Astrocyte (in vitro differentiated cells and primary cell): ENCODE measurements at regions not wholly inside any gene's neighbourhood (a gene's known extent, or its start where the extent isn't known, plus 50 kb on each side); places are given as distances from the start of the nearest gene placed in this dataset.

ENCODE experiments used
- DNase-seq: peaks from one replicate; pipeline ENCODE4 v3.0.0-alpha.2; 2010; ENCODE audit warnings: low read depth
- FAIRE-seq: peaks from 2 replicates; lab custom pipeline; 2011; peaks lifted over from hg19 to GRCh38; lab: Jason Lieb, UNC
- H2AFZ ChIP-seq: 2 replicates; pipeline ENCODE4 v1.6.0; 2012; ENCODE audit warnings: low read depth, low read length, inconsistent platforms
- H3K27ac ChIP-seq: 2 replicates; pipeline ENCODE4 v1.5.1; 2011; ENCODE audit warnings: low read depth, low read length, inconsistent platforms
- H3K27me3 ChIP-seq: 2 replicates; pipeline ENCODE4 v1.6.0; 2011; ENCODE audit warnings: low read length, inconsistent platforms; ENCODE audit not compliant: insufficient read depth
- H3K36me3 ChIP-seq: 2 replicates; pipeline ENCODE4 v1.5.1; 2011; ENCODE audit warnings: low read length, inconsistent platforms; ENCODE audit not compliant: insufficient read depth
- H3K4me1 ChIP-seq: 2 replicates; pipeline ENCODE4 v1.5.1; 2011; ENCODE audit warnings: low read length, inconsistent platforms; ENCODE audit not compliant: insufficient read depth
- H3K4me2 ChIP-seq: 2 replicates; pipeline ENCODE4 v1.6.0; 2012; ENCODE audit warnings: low read length, inconsistent platforms
- H3K4me3 ChIP-seq: 2 replicates; pipeline ENCODE4 v1.5.1; 2011; ENCODE audit warnings: low read depth, mild to moderate bottlenecking, low read length, inconsistent platforms; ENCODE audit not compliant: insufficient read depth
- H3K79me2 ChIP-seq: 2 replicates; pipeline ENCODE4 v1.6.0; 2012; ENCODE audit warnings: mild to moderate bottlenecking, low read length, inconsistent platforms; ENCODE audit not compliant: insufficient read depth
- H3K9ac ChIP-seq: 2 replicates; pipeline ENCODE4 v1.6.0; 2012; ENCODE audit warnings: mild to moderate bottlenecking, low read length, inconsistent platforms
- H3K9me3 ChIP-seq: 2 replicates; pipeline ENCODE4 v1.5.1; 2012; ENCODE audit warnings: low read depth, mild to moderate bottlenecking, low read length, inconsistent platforms; ENCODE audit not compliant: insufficient read depth
- H4K20me1 ChIP-seq: 2 replicates; pipeline ENCODE4 v1.6.0; 2012; ENCODE audit warnings: low read length, inconsistent platforms; ENCODE audit not compliant: insufficient read depth
- H3K27ac Mint-ChIP-seq: one replicate; pipeline ENCODE4 v1.8.0; 2021; ENCODE audit warnings: mild to moderate bottlenecking, mixed read lengths; ENCODE audit not compliant: unreplicated experiment
- H3K27me3 Mint-ChIP-seq: one replicate; pipeline ENCODE4 v1.8.0; 2021; ENCODE audit warnings: low read depth, mixed read lengths; ENCODE audit not compliant: unreplicated experiment
- H3K36me3 Mint-ChIP-seq: one replicate; pipeline ENCODE4 v1.8.0; 2021; ENCODE audit warnings: low read depth, mixed read lengths; ENCODE audit not compliant: unreplicated experiment
- H3K4me1 Mint-ChIP-seq: one replicate; pipeline ENCODE4 v1.8.0; 2021; ENCODE audit warnings: low read depth, mixed read lengths; ENCODE audit not compliant: unreplicated experiment
- H3K4me3 Mint-ChIP-seq: one replicate; pipeline ENCODE4 v1.8.0; 2021; ENCODE audit warnings: mild to moderate bottlenecking, moderate library complexity, mixed read lengths; ENCODE audit not compliant: unreplicated experiment
- H3K9me3 Mint-ChIP-seq: one replicate; pipeline ENCODE4 v1.8.0; 2021; ENCODE audit warnings: mild to moderate bottlenecking, mixed read lengths; ENCODE audit not compliant: unreplicated experiment
- EZH2 ChIP-seq: IDR thresholded peaks from 2 replicates; pipeline ENCODE4 v1.6.1; 2012; ENCODE audit warnings: mild to moderate bottlenecking, low read length, inconsistent platforms; ENCODE audit not compliant: insufficient read depth
- TF ChIP-seq, protein P1 (sequence below): IDR thresholded peaks from 2 replicates; pipeline ENCODE4 v1.5.1; 2011; ENCODE audit warnings: low read depth, mild to moderate bottlenecking, inconsistent platforms, low read length, moderate library complexity; ENCODE audit not compliant: insufficient read depth

DNA sequence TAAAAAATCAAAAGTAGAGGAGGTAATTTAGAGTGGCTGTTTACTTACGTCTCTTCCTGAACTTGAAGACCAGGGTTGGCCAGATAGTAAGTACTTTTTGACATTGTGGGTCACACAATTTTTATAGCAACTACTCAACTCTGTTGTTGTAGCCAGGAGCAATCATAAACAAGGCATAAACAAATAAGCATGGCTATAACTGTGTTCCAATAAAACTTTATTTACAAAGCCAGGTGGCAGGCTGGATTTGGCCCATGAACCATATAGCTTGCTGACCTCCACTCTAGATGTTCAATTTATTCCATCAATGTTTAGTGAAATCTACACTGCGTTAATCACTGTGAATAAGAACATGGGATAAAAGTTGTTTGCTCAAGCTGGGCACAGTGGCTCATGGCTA, 500.4 kb upstream of the ERCC4 start:
- H3K9ac ChIP-seq: no peak overlapping the region
- TF ChIP-seq, protein P1, sequence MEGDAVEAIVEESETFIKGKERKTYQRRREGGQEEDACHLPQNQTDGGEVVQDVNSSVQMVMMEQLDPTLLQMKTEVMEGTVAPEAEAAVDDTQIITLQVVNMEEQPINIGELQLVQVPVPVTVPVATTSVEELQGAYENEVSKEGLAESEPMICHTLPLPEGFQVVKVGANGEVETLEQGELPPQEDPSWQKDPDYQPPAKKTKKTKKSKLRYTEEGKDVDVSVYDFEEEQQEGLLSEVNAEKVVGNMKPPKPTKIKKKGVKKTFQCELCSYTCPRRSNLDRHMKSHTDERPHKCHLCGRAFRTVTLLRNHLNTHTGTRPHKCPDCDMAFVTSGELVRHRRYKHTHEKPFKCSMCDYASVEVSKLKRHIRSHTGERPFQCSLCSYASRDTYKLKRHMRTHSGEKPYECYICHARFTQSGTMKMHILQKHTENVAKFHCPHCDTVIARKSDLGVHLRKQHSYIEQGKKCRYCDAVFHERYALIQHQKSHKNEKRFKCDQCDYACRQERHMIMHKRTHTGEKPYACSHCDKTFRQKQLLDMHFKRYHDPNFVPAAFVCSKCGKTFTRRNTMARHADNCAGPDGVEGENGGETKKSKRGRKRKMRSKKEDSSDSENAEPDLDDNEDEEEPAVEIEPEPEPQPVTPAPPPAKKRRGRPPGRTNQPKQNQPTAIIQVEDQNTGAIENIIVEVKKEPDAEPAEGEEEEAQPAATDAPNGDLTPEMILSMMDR: no peak
- no peak for TF ChIP-seq EZH2
- no peaks in the 10 kb centered on the region for H3K79me2 ChIP-seq
- no peak overlapping the region for H3K4me3 Mint-ChIP-seq
- no peaks in the 10 kb centered on the region for H4K20me1 ChIP-seq
- FAIRE-seq (no peak), DNase-seq (no peak)
- no peaks in the 10 kb centered on the region for H3K9me3 ChIP-seq
- peaks cover 19% of the 10 kb centered on the region for H3K4me1 Mint-ChIP-seq
- H3K27ac ChIP-seq: no peak overlapping the region
- H3K27me3 Mint-ChIP-seq: no peaks in the 10 kb centered on the region
- no peaks in the 10 kb centered on the region for H3K4me1 ChIP-seq
- peaks cover 5% of the 10 kb centered on the region for H3K36me3 Mint-ChIP-seq
- H2AFZ ChIP-seq: no peak overlapping the region
- no peaks in the 10 kb centered on the region for H3K27me3 ChIP-seq
- peaks cover 6% of the 10 kb centered on the region for H3K9me3 Mint-ChIP-seq
- no peak overlapping the region for H3K27ac Mint-ChIP-seq
- H3K4me2 ChIP-seq: no peak overlapping the region
- no peak overlapping the region for H3K4me3 ChIP-seq
- no peaks in the 10 kb centered on the region for H3K36me3 ChIP-seq

DNA sequence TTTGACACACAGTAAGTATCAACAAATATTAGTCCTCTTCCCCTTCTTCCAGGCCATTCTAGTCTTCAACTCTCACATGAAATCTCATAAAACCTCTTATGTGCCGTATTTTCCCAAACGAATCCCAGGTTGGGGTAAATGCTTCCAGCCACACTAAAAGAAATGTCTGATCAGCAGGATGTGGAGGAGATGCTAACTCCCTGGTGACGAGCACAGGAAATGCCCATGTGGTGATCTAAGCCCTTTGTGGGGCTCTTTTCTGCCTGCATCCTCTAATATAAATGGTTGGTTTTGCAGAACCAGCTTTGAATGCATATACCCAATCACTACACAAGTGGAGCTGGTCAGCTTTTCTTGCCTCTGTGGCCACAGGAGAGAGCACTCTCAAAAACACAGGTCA, 498.2 kb upstream of the ERCC4 start:
- no peaks in the 10 kb centered on the region for H4K20me1 ChIP-seq
- H3K4me2 ChIP-seq: peak overlapping the region; percentile 23
- H3K4me1 ChIP-seq: no peaks in the 10 kb centered on the region
- H3K9me3 ChIP-seq: no peaks in the 10 kb centered on the region
- H3K27ac ChIP-seq: no peak overlapping the region
- no peak overlapping the region for H3K4me3 ChIP-seq
- Mint-ChIP-seq H3K27me3 (no peaks in the 10 kb centered on the region), H3K9me3 (peaks cover 7% of the 10 kb centered on the region), H3K4me1 (peaks cover 19% of the 10 kb centered on the region), H3K27ac (peak overlapping the region; percentile 98), H3K4me3 (peak overlapping the region; percentile 64), H3K36me3 (peaks cover 7% of the 10 kb centered on the region)
- H3K27me3 ChIP-seq: no peaks in the 10 kb centered on the region
- no peak overlapping the region for H2AFZ ChIP-seq
- no peak overlapping the region for H3K9ac ChIP-seq
- no peaks in the 10 kb centered on the region for H3K79me2 ChIP-seq
- FAIRE-seq: no peak
- peak; percentile 12 for DNase-seq
- no peak for TF ChIP-seq EZH2
- TF ChIP-seq, protein P1: no peak
- no peaks in the 10 kb centered on the region for H3K36me3 ChIP-seq

DNA sequence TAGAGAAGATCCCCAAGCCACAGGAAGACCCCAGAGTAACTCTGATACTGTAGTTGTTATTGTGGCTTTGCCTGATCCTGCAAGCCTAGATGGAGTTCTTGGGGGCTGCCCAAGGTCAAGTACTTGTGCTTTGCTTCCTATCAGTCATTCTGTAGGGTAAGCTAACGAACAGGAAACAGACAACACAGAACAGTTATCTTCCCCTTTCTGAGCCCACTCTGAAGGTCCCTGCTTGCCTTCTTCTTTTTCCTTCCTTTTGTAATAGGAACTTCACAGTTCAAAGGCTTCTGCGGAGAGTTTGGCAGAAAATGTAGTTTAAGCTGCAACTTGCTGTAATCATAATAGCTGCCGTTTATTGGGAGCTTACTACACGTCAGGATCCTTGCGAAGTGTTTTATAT, 494.1 kb upstream of the ERCC4 start:
- Mint-ChIP-seq H3K27ac (no peak overlapping the region), H3K4me3 (no peak overlapping the region), H3K36me3 (peaks cover 5% of the 10 kb centered on the region), H3K9me3 (peaks cover 11% of the 10 kb centered on the region), H3K4me1 (peaks cover 50% of the 10 kb centered on the region), H3K27me3 (no peaks in the 10 kb centered on the region)
- Histone ChIP-seq H3K27ac (no peak overlapping the region), H3K79me2 (no peaks in the 10 kb centered on the region), H3K9me3 (peaks cover 2% of the 10 kb centered on the region), H2AFZ (no peak overlapping the region), H3K4me2 (no peak overlapping the region), H3K4me3 (no peak overlapping the region), H4K20me1 (no peaks in the 10 kb centered on the region), H3K27me3 (no peaks in the 10 kb centered on the region), H3K4me1 (no peaks in the 10 kb centered on the region), H3K36me3 (no peaks in the 10 kb centered on the region), H3K9ac (no peak overlapping the region)
- FAIRE-seq (no peak), DNase-seq (no peak)
- TF ChIP-seq, protein P1: no peak
- TF ChIP-seq EZH2: no peak
